ENCODE measurements at regions not wholly inside any gene's neighbourhood (a gene's known extent, or its start where the extent isn't known, plus 50 kb on each side); places are given as distances from the start of the nearest gene placed in this dataset.

- TF ChIP-seq, protein P1, sequence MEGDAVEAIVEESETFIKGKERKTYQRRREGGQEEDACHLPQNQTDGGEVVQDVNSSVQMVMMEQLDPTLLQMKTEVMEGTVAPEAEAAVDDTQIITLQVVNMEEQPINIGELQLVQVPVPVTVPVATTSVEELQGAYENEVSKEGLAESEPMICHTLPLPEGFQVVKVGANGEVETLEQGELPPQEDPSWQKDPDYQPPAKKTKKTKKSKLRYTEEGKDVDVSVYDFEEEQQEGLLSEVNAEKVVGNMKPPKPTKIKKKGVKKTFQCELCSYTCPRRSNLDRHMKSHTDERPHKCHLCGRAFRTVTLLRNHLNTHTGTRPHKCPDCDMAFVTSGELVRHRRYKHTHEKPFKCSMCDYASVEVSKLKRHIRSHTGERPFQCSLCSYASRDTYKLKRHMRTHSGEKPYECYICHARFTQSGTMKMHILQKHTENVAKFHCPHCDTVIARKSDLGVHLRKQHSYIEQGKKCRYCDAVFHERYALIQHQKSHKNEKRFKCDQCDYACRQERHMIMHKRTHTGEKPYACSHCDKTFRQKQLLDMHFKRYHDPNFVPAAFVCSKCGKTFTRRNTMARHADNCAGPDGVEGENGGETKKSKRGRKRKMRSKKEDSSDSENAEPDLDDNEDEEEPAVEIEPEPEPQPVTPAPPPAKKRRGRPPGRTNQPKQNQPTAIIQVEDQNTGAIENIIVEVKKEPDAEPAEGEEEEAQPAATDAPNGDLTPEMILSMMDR (IDR thresholded peaks at IDR 0.05), result no peak
- TF ChIP-seq ZFX (IDR thresholded peaks at IDR 0.05; ENCODE audit: borderline replicate concordance), result no peak
These were observed 126.8 kb downstream of the SNX5 start for GRCh38 chr20:17841751-17842215.

All from 22Rv1 (cell line).